Left ventricle myocardium inferior (tissue), 1 donor: ENCODE measurements at regions not wholly inside any gene's neighbourhood (a gene's known extent, or its start where the extent isn't known, plus 50 kb on each side); places are given as distances from the start of the nearest gene placed in this dataset.
"Not testable (repeated sequence)": the region's sequence is repeated elsewhere in the genome, so short reads cannot be mapped to it uniquely, and the experiment has no call there.

Experiments
- DNase-seq: peaks from one replicate; pipeline ENCODE4 v3.0.0-alpha.2; 2020
- H3K27ac ChIP-seq: fragments of 200-600 bp; replicated peaks from 2 replicates; pipeline ENCODE4 v1.8.0; 2021
- H3K27me3 ChIP-seq: fragments of 200-600 bp; 2 replicates; pipeline ENCODE4 v1.8.0; 2021; ENCODE audit warnings: low read depth
- H3K36me3 ChIP-seq: fragments of 200-600 bp; 2 replicates; pipeline ENCODE4 v1.8.0; 2021
- H3K4me1 ChIP-seq: fragments of 200-600 bp; 2 replicates; pipeline ENCODE4 v1.8.0; 2021
- H3K4me3 ChIP-seq: fragments of 200-600 bp; 2 replicates; pipeline ENCODE4 v1.8.0; 2021; ENCODE audit warnings: mild to moderate bottlenecking, moderate library complexity
- H3K9me3 ChIP-seq: fragments of 200-600 bp; replicated peaks from 2 replicates; pipeline ENCODE4 v1.8.0; 2021
- CTCF ChIP-seq: fragments of 200-600 bp; IDR thresholded peaks from 2 replicates; pipeline ENCODE4 v1.8.0; 2021; ENCODE audit warnings: antibody characterized with exemption, mild to moderate bottlenecking, borderline replicate concordance
- intact Hi-C: fragments of 100-400 bp; cut with micrococcal nuclease; formaldehyde crosslinking; loops from one replicate; pipeline ENCODE4 v1.11.0; 2022
- donor health status: DM: no; HTN: yes; CAD: no; lungs with severe emphysema.

- Histone ChIP-seq H3K4me3 (no peak overlapping the region), H3K9me3 (no peaks in the 10 kb centered on the region), H3K36me3 (no peaks in the 10 kb centered on the region), H3K4me1 (peaks cover 5% of the 10 kb centered on the region), H3K27me3 (no peaks in the 10 kb centered on the region), H3K27ac (peak overlapping the region; percentile 7)
- TF ChIP-seq CTCF, result no peak
- no peak for DNase-seq
- intact Hi-C loops, result no loop called here
These were observed 214.1 kb upstream of the FAM3C start for GRCh38 chr7:121610243-121610642.

GRCh38 chr7:121609208-121609607 lies 213.1 kb upstream of the FAM3C start:
- Histone ChIP-seq H3K36me3 (no peaks in the 10 kb centered on the region), H3K4me1 (peaks cover 5% of the 10 kb centered on the region), H3K27me3 (no peaks in the 10 kb centered on the region), H3K9me3 (no peaks in the 10 kb centered on the region), H3K27ac (no peak overlapping the region), H3K4me3 (no peak overlapping the region)
- intact Hi-C loops, result no loop called here
- TF ChIP-seq CTCF, result no peak
- DNase-seq, result no peak

GRCh38 chr7:121608785-121609184 lies 212.7 kb upstream of the FAM3C start:
- peaks cover 5% of the 10 kb centered on the region for H3K4me1 ChIP-seq
- H3K27ac ChIP-seq, result no peak overlapping the region
- H3K4me3 ChIP-seq, result no peak overlapping the region
- intact Hi-C loops, result no loop called here
- no peaks in the 10 kb centered on the region for H3K36me3 ChIP-seq
- no peak for DNase-seq
- no peaks in the 10 kb centered on the region for H3K9me3 ChIP-seq
- no peak for TF ChIP-seq CTCF
- H3K27me3 ChIP-seq, result no peaks in the 10 kb centered on the region

GRCh38 chr7:121608183-121608582 lies 212.1 kb upstream of the FAM3C start:
- H3K9me3 ChIP-seq, H3K27ac ChIP-seq, DNase-seq, H3K4me1 ChIP-seq, H3K36me3 ChIP-seq, H3K27me3 ChIP-seq, H3K4me3 ChIP-seq, intact Hi-C loops: not testable (repeated sequence)

GRCh38 chr7:121605317-121605680 lies 209.2 kb upstream of the FAM3C start:
- peak overlapping the region; percentile 37 for H3K27ac ChIP-seq
- no peak overlapping the region for H3K4me3 ChIP-seq
- peaks cover 5% of the 10 kb centered on the region for H3K4me1 ChIP-seq
- intact Hi-C loops, result no loop called here
- no peak for DNase-seq
- TF ChIP-seq CTCF, result peak; percentile 21
- no peaks in the 10 kb centered on the region for H3K27me3 ChIP-seq
- H3K36me3 ChIP-seq, result no peaks in the 10 kb centered on the region
- no peaks in the 10 kb centered on the region for H3K9me3 ChIP-seq

GRCh38 chr7:121604627-121605316 lies 208.7 kb upstream of the FAM3C start:
- intact Hi-C loops, result no loop called here
- no peak for DNase-seq
- no peak for TF ChIP-seq CTCF

More at GRCh38 chr7:121604627-121605316, 208.7 kb upstream of the FAM3C start:
- H3K4me3 ChIP-seq, result no peak overlapping the region
- H3K9me3 ChIP-seq, result peaks cover 4% of the 10 kb centered on the region
- H3K27ac ChIP-seq, result peak overlapping the region; percentile 37
- no peaks in the 10 kb centered on the region for H3K36me3 ChIP-seq
- no peaks in the 10 kb centered on the region for H3K27me3 ChIP-seq
- peaks cover 5% of the 10 kb centered on the region for H3K4me1 ChIP-seq
